ENCODE measurements at regions not wholly inside any gene's neighbourhood (a gene's known extent, or its start where the extent isn't known, plus 50 kb on each side); places are given as distances from the start of the nearest gene placed in this dataset.
"Not testable (repeated sequence)": the region's sequence is repeated elsewhere in the genome, so short reads cannot be mapped to it uniquely, and the experiment has no call there.

- DNase-seq (ENCODE audit: low read depth): no peak
Measured at GRCh38 chr1:177723533-177723932, 246.3 kb downstream of the SEC16B start.

DNA sequence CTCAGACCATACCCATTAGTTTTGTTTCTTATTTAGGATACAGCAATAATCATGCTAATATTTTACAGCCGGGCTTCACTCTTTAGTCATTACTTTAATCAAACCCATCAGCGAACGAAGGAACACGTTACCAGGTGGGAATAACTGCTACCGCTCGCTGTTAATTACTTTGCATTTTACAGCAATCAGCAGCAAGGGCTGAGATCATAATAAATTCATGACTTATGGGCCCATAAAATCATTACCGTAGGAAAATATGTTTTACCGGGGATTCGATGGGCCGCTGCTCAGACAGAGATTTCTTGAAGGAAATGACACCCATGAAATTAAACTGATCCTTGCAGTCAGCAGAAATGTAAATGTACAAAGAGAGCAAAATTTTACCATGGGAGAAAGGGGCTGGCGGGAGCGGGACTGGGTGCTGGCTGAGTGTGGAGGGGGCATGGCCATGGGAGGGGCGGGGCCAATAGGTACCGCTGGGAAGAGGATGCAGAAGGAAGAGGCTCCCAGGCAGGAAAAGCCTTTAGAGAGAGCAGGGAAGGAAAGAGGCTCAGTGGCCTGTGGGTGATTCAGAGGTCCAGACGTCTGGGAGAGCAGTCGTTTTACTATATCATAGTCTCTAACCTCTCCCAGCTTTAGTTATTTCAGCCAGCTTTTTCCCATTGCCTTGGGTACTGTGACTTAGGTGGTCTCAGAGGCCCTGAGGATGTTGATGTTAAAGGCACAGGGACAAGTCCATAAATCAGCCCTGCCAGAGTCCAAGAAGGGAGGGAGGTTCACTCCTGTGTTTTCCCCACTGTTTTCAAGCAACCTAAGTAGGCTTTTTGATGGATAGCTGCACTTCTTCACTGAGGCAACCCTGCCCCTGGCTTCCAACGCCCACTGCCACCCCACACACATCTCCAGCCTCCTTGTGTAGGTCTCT, 258.9 kb downstream of the SEC16B start:
- DNase-seq (ENCODE audit: low read depth): no peak

GRCh38 chr1:177708406-177708805, 261.5 kb downstream of the SEC16B start:
- no peak for DNase-seq (ENCODE audit: low read depth)

DNA sequence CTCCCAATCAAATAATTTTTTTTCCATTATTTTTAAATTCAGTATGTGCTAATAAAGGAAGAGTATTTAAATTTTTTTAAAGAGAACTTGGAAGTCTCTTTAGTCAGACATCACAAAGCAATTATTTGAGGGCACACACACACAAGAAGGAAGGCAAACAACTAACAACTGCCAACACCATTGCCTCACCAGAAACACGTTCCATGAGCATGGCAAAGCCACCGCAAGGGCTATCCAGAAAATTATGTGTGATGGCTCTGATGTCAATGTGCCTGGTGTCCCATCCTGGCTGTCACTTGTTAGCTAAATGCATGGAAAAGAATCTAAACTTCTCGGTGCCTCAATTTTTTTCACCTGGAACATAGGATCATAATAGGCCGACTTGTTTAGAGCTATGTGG, 262.9 kb downstream of the SEC16B start:
- no peak for DNase-seq (ENCODE audit: low read depth)

DNA sequence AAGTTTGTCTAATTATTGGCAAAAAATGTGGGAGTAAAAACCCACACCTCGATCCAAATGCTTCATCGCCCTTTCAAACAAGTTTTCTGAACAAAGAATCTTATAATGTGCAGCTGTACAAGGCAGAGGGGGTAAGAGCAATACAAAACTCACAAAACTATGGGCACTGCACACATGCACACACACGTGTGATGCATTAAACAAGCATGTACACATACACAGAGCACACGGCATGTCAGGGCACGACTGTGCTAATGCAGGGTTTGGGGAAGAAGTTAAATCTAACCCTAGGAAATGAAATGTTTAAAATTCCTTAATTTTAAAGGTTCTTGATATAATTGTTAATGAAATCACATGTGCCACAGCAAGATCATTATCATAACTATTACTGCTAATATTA, 264.0 kb downstream of the SEC16B start:
- no peak for DNase-seq (ENCODE audit: low read depth)

DNA sequence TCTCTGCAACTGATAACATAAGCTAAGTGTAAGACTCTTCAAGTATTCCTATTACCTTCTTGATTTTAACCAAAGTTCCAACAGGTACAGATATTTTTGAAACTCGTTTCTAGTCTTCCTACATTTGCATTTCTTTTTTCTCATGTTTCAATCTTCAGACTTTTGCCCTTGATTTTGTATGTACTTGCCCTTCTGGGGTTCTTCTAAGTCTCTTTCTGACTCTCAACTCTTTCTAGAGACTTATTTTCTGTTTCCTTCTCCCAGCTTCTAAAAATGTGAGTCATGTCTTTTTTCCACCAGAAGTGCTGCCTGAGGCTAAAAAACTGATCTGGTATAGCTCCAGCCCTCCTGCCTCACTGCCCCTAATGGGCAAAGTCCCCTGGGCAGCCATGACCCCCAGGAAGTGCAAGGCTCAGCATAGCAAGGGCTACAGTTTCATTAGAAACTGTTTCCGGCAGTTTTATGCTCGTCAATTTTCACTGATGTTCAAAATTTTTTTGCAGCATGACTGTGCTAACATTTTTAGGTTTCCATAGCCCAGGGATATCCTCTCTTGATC, 265.9 kb downstream of the SEC16B start:
- no peak for DNase-seq (ENCODE audit: low read depth)

- no peak for DNase-seq (ENCODE audit: low read depth)
Measured at GRCh38 chr1:177701654-177702353, 268.1 kb downstream of the SEC16B start.

DNA sequence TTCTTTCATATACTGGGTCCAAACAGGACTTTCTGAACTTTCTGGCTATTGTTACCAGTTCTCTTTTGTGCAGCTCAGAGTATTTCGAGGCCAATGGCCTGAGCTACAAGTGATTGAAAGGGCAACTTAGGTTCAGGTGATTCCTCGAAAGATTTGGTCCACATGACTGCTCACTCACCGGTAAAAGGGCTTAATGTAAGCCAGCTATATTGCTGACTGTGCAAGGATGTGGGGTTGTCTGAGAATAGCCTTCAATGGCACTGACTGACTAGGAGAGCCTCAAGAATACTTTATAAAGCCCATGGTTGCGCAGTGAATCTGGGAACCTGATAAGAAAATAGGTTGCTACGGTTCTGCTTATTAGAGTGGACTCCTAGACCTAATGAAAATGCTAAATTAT, 269.0 kb downstream of the SEC16B start:
- no peak for DNase-seq (ENCODE audit: low read depth)

DNA sequence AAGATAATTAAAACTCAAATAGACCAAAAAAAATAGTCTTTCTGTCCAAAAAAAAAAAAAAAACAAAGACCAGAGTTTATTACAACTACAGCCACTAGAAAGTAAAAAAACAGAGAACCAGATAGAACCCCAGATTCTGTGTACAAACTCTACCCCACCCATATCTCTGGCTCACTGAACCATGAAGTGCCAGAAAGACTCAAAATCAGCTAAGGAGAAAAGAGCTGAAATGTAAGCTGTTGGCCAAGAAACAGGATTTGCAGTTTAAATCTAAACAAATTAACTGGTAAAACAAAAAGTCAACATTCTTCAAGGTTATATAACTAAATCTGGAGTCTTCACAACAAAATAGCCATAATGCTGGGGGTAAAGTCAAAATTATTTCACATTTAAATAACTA, 278.9 kb downstream of the SEC16B start:
- DNase-seq (ENCODE audit: low read depth): no peak

DNA sequence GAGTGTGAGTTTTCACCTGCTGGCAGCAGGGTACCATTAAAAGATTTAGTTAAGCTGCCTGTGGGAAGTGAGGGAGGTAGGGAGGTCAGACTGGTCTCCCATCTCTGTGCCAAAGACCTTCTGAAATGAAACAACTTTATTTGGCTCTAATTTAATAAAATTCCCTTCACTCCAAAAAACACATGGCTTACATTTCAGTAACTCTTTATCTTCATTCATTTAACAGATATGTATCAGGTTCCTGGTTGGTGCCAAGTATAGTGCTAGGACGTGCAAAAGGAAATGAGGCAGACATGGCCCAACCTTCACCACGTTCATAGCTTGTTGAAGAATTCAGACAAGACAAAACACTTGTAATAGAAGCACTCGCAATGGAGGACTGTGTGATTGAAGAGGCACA, 282.3 kb downstream of the SEC16B start:
- no peak for DNase-seq (ENCODE audit: low read depth)

DNA sequence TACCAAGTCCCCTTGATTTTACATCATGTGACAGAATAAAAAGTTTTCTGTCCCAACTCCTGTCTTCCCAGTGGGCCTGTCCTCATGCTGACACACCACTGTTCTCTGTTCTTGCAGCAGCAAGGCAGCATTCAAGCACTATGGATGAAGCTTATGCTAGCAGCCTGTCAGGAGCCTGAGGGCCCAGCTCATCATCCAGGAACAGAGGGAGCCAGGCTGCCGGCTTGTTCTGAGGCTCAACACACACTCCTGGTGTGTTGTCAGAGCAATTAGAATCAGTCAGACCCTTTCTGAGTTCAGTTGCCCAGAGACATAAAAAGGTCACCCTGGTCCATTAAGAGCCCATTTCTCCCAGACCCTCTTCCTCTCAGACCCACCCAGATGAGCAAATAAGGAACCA, 282.9 kb downstream of the SEC16B start:
- DNase-seq (ENCODE audit: low read depth): no peak

- no peak for DNase-seq (ENCODE audit: low read depth)
Measured at GRCh38 chr1:177669161-177669560, 300.7 kb downstream of the SEC16B start.

- DNase-seq (ENCODE audit: low read depth): no peak
Measured at GRCh38 chr1:177665935-177666334, 303.9 kb downstream of the SEC16B start.

GRCh38 chr1:177664742-177665141, 305.1 kb downstream of the SEC16B start:
- DNase-seq (ENCODE audit: low read depth): not testable (repeated sequence)

GRCh38 chr1:177660188-177660587, 309.7 kb downstream of the SEC16B start:
- DNase-seq (ENCODE audit: low read depth): no peak

- no peak for DNase-seq (ENCODE audit: low read depth)
Measured at GRCh38 chr1:177659281-177659680, 310.6 kb downstream of the SEC16B start.

DNA sequence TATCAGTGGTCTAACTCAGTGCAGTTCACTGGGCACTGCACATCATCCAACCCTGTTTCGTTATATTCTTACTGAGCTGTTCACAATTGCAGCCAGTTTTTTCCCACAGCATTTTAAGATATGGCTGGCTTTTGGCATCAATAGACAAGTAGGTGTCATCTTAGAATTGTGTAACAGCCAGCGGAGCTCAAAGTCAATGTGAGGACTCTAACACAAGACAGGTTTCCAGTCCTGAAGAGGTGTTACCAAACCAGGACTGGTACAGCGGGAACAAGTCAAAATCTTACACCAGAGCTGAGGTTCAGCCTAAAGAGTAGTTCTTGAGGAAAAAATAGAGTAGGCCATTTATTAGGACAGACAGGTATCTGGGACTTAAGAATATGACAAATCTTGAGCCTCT, 313.3 kb downstream of the SEC16B start:
- DNase-seq (ENCODE audit: low read depth): no peak

DNA sequence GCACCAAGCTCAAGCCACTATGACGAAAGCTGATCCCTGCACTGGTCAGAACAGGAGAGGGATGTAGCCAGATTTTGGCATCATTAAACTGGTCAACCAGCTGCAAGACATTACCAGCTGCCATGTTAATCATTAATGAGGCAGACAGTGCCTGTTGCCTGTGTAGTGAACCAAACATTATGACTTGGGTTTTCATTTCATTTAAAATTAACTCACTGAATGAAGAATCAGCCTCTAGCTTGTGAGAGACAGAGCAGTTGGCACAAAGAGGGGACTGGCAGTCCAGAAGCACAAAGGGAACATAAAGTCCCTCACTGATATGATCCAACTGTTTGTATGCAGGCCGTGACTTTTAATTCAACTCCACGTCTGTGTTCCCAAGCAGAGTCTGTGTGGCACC, 318.9 kb downstream of the SEC16B start:
- no peak for DNase-seq (ENCODE audit: low read depth)

DNA sequence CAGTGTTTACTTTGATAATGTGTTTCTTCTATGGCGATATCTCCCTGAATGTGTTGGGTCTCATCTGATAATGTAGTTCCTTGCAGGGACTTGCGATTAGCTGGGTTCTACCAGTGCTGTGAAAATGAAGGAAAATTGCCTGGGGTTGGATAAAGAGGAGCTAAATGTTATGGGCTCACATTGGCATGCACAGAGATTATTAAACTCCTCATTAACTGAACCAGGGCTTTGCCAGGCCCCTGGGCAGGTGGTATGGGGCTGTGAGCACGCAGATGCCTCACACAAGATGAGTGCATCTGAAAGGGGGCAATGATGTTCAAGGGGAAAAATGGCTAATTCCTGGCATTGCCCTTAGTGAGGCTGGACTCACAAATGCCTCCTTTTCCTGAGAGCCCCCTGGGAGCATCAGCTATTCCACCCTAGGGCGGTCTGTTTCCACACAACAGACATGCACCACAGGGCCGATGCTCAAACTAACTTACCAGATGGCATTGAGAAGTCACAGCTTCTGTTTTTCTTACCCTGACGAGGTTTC, 321.1 kb downstream of the SEC16B start:
- DNase-seq (ENCODE audit: low read depth): no peak

GRCh38 chr1:177648138-177648537, 321.7 kb downstream of the SEC16B start:
- no peak for DNase-seq (ENCODE audit: low read depth)

DNA sequence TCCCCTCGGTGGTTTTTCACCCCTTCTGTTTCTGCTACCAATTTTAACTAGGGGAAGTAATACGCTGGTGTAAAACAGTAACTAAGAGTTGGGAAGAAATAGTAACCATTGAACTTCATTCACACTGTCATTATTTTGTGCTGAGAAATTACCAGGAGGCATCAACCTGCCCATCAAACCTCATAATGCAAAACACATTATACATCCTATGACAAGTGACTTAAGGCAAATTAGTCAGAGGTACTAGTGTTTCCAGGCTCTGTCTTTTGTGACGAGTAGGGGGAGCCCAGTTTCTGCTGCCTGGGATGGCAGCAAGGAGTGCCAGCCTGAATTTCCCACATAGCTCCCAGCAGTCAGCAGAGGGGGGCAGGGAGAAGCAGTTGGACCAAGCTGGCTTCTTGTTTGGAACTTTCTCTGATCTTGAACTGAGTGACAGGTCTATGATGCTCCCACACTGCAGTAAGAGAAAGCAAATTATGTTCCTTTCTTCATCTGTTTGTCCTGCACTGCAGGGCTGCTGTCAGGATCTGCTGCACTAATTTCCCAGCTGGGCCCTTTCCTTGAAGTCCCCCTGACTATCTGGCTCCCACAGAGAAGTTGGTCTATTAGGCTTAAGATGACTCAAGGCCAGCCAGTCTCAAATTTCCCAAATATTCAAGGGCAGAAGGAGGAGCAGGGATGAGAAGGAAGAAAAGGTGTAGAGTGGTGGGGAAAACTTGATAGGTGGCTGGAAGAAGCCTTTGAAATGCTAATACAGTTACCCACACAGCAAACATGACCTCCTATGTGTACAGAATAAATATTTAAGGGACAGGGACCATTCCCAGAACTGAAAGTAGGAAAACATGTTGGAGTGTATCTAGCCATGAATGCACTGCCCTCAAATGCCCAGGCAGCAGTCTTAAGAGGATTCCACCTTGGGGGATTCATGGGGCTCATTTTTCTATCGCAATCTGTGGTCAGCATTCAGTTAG, 322.8 kb downstream of the SEC16B start:
- no peak for DNase-seq (ENCODE audit: low read depth)
